HG02870 (cell line): ENCODE measurements at regions not wholly inside any gene's neighbourhood (a gene's known extent, or its start where the extent isn't known, plus 50 kb on each side); places are given as distances from the start of the nearest gene placed in this dataset.

ENCODE experiments used
- ATAC-seq: cut with Tn5 transposase; IDR thresholded peaks from one replicate; pipeline ENCODE4 v1.9.1; 2021; ENCODE audit warnings: mild to moderate bottlenecking, moderate library complexity; ENCODE audit not compliant: unreplicated experiment

GRCh38 chr15:31273258-31273941, 53.2 kb upstream of the KLF13 start:
- ATAC-seq, result no peak

- no peak for ATAC-seq
Measured at GRCh38 chr15:31274496-31275330, 51.9 kb upstream of the KLF13 start.

- ATAC-seq, result no peak
Measured at GRCh38 chr15:31275331-31276262, 51.0 kb upstream of the KLF13 start.

- no peak for ATAC-seq
Measured at GRCh38 chr15:31276596-31277298, 49.9 kb upstream of the KLF13 start.
